Smooth muscle cell (in vitro differentiated cells): ENCODE measurements at regions not wholly inside any gene's neighbourhood (a gene's known extent, or its start where the extent isn't known, plus 50 kb on each side); places are given as distances from the start of the nearest gene placed in this dataset.

Experiments used
- DNase-seq: peaks from one replicate; lab custom pipeline; 2025; ENCODE audit not compliant: unreplicated experiment; lab: John Stamatoyannopoulos, UW
- H2AFZ ChIP-seq: fragments of 200-600 bp; sonication (generic); 2 replicates; pipeline ENCODE4 v1.6.0; 2016; ENCODE audit warnings: antibody characterized with exemption, low read depth, mild to moderate bottlenecking
- H3F3A ChIP-seq: fragments of 200-600 bp; sonication (generic); 2 replicates; pipeline ENCODE4 v1.6.0; 2017; ENCODE audit warnings: antibody characterized with exemption, low read depth
- H3K27ac ChIP-seq: fragments of 200-600 bp; sonication (generic); 2 replicates; pipeline ENCODE4 v1.5.1; 2016; ENCODE audit warnings: low read depth, mild to moderate bottlenecking
- H3K27me3 ChIP-seq: fragments of 200-600 bp; sonication (generic); 2 replicates; pipeline ENCODE4 v1.6.1; 2016; ENCODE audit warnings: low read depth, mild to moderate bottlenecking
- H3K36me3 ChIP-seq: fragments of 200-600 bp; sonication (generic); 2 replicates; pipeline ENCODE4 v1.5.1; 2016; ENCODE audit warnings: low read depth
- H3K4me1 ChIP-seq: fragments of 200-600 bp; sonication (generic); 2 replicates; pipeline ENCODE4 v1.5.1; 2016; ENCODE audit warnings: low read depth
- H3K4me2 ChIP-seq: fragments of 200-600 bp; sonication (generic); 2 replicates; pipeline ENCODE4 v1.6.0; 2016; ENCODE audit warnings: mild to moderate bottlenecking
- H3K4me3 ChIP-seq: fragments of 200-600 bp; sonication (generic); 2 replicates; pipeline ENCODE4 v1.5.1; 2016; ENCODE audit warnings: mild to moderate bottlenecking
- H3K79me2 ChIP-seq: fragments of 200-600 bp; sonication (generic); 2 replicates; pipeline ENCODE4 v1.6.0; 2016; ENCODE audit warnings: low read depth, mild to moderate bottlenecking
- H3K9ac ChIP-seq: fragments of 200-600 bp; sonication (generic); 2 replicates; pipeline ENCODE4 v1.6.0; 2016; ENCODE audit warnings: low read depth
- H3K9me3 ChIP-seq: fragments of 200-600 bp; sonication (generic); replicated peaks from 2 replicates; pipeline ENCODE4 v1.5.1; 2016; ENCODE audit warnings: low read depth
- H4K20me1 ChIP-seq: fragments of 200-600 bp; sonication (generic); 2 replicates; pipeline ENCODE4 v1.6.0; 2016; ENCODE audit warnings: low read depth
- WGBS: methylation state at CpG from one replicate; pipeline ENCODE4 v1.1.7; 2016; ENCODE audit warnings: low lambda C conversion rate; 5-methylcytosine and 5-hydroxymethylcytosine counted together
- TF ChIP-seq, protein P1 (sequence below): fragments of 200-600 bp; sonication (generic); IDR thresholded peaks from 2 replicates; pipeline ENCODE4 v1.5.1; 2017; ENCODE audit warnings: borderline replicate concordance, mild to moderate bottlenecking, antibody characterized with exemption; ENCODE audit not compliant: insufficient read depth, poor library complexity, severe bottlenecking

- DNase-seq = no peak
- peak overlapping the region; percentile 51 for H3K4me2 ChIP-seq
- no peaks in the 10 kb centered on the region for H3F3A ChIP-seq
- no peaks in the 10 kb centered on the region for H3K27me3 ChIP-seq
- no peaks in the 10 kb centered on the region for H4K20me1 ChIP-seq
- H2AFZ ChIP-seq = no peak overlapping the region
- no peaks in the 10 kb centered on the region for H3K36me3 ChIP-seq
- no peak overlapping the region for H3K27ac ChIP-seq
- H3K4me3 ChIP-seq = no peak overlapping the region
- H3K9me3 ChIP-seq = no peaks in the 10 kb centered on the region
- TF ChIP-seq, protein P1, sequence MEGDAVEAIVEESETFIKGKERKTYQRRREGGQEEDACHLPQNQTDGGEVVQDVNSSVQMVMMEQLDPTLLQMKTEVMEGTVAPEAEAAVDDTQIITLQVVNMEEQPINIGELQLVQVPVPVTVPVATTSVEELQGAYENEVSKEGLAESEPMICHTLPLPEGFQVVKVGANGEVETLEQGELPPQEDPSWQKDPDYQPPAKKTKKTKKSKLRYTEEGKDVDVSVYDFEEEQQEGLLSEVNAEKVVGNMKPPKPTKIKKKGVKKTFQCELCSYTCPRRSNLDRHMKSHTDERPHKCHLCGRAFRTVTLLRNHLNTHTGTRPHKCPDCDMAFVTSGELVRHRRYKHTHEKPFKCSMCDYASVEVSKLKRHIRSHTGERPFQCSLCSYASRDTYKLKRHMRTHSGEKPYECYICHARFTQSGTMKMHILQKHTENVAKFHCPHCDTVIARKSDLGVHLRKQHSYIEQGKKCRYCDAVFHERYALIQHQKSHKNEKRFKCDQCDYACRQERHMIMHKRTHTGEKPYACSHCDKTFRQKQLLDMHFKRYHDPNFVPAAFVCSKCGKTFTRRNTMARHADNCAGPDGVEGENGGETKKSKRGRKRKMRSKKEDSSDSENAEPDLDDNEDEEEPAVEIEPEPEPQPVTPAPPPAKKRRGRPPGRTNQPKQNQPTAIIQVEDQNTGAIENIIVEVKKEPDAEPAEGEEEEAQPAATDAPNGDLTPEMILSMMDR = no peak
- H3K4me1 ChIP-seq = peaks cover 10% of the 10 kb centered on the region
- no peak overlapping the region for H3K9ac ChIP-seq
- WGBS = 91% methylated on average over 3 of the region's 3 CpGs
- H3K79me2 ChIP-seq = no peaks in the 10 kb centered on the region
Measured at GRCh38 chr6:109260701-109261100, 121.6 kb downstream of the CD164 start.

DNA sequence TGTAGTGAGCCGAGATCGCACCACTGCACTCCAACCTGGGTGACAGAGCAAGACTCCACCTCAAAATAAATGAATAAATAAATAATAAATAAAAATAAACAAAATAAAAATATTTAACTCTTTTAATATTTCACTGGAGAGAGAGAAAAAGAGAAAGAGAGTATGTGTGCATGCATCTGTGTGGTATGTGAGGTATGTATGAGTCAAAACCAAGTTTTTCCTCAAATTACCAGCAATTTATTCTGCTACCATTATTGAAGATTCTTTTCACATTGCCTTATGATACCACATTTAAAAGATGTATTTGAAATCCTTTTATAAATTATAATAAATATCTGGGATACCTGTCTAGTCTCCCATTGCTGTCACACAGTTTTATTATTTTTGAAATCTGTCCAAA, 122.1 kb downstream of the CD164 start:
- H3K9ac ChIP-seq = no peak overlapping the region
- H3K4me1 ChIP-seq = peaks cover 10% of the 10 kb centered on the region
- peak overlapping the region; percentile 51 for H3K4me2 ChIP-seq
- H4K20me1 ChIP-seq = no peaks in the 10 kb centered on the region
- no peak overlapping the region for H2AFZ ChIP-seq
- H3K36me3 ChIP-seq = no peaks in the 10 kb centered on the region
- H3F3A ChIP-seq = no peaks in the 10 kb centered on the region
- TF ChIP-seq, protein P1 = no peak
- H3K27ac ChIP-seq = no peak overlapping the region
- H3K4me3 ChIP-seq = no peak overlapping the region
- H3K9me3 ChIP-seq = no peaks in the 10 kb centered on the region
- H3K27me3 ChIP-seq = no peaks in the 10 kb centered on the region
- 98% methylated on average over 2 of the region's 2 CpGs for WGBS
- no peaks in the 10 kb centered on the region for H3K79me2 ChIP-seq
- DNase-seq = no peak

DNA sequence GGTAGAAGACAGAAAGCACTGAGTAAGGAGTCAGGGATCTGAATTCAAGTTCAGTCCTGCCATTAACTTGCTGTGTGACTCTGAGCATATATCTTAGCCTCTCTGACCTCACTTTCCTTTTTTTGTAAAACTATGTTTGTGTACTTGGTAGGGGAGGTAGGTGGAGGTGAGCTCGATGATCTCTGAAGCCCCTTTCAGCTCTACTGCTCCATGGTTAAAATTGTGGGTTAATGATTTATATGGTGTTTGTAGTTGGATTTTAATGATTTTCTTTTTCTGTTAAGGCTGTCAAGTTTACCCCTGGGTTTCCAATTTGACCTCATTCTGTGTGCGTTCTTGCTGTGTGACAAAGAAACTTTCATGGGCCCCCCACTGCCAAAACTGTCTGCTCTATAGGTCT, 124.1 kb downstream of the CD164 start:
- no peaks in the 10 kb centered on the region for H3K79me2 ChIP-seq
- H2AFZ ChIP-seq = no peak overlapping the region
- no peak overlapping the region for H3K27ac ChIP-seq
- H3K9me3 ChIP-seq = no peaks in the 10 kb centered on the region
- H3F3A ChIP-seq = no peaks in the 10 kb centered on the region
- H3K4me2 ChIP-seq = no peak overlapping the region
- 100% methylated on average over 2 of the region's 2 CpGs for WGBS
- H3K4me1 ChIP-seq = peaks cover 10% of the 10 kb centered on the region
- H3K9ac ChIP-seq = no peak overlapping the region
- no peaks in the 10 kb centered on the region for H4K20me1 ChIP-seq
- no peak for DNase-seq
- TF ChIP-seq, protein P1 = no peak
- H3K36me3 ChIP-seq = no peaks in the 10 kb centered on the region
- H3K4me3 ChIP-seq = no peak overlapping the region
- H3K27me3 ChIP-seq = no peaks in the 10 kb centered on the region

DNA sequence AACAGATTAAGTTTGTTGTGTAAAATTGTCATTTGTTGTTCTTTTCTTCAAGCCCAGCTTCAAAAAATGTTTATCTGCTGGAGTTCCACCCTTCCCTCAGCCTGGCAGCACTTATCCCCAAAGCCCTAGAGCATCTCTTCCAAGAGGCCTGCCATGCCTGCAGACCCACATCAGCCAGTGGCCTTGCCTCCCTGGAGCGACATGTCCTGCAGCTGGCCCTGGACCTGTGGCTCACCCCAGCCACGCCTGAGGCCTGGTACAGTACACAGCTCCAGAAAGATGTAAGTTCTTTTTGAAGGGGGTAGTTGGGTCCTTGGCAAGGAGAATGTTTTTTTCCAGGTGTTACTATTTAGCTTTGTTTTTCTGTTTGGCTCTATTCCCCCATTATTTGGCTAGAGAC, 124.8 kb downstream of the CD164 start:
- Histone ChIP-seq H3K9ac (no peak overlapping the region), H3K27me3 (no peaks in the 10 kb centered on the region), H3K9me3 (no peaks in the 10 kb centered on the region), H3K27ac (no peak overlapping the region), H4K20me1 (no peaks in the 10 kb centered on the region), H3K36me3 (no peaks in the 10 kb centered on the region), H2AFZ (no peak overlapping the region), H3K4me3 (no peak overlapping the region), H3K4me2 (no peak overlapping the region), H3F3A (no peaks in the 10 kb centered on the region), H3K79me2 (no peaks in the 10 kb centered on the region), H3K4me1 (peaks cover 10% of the 10 kb centered on the region)
- DNase-seq = no peak
- 98% methylated on average over 2 of the region's 2 CpGs for WGBS
- TF ChIP-seq, protein P1 = no peak
